ENCODE measurements at regions not wholly inside any gene's neighbourhood (a gene's known extent, or its start where the extent isn't known, plus 50 kb on each side); places are given as distances from the start of the nearest gene placed in this dataset.

DNA sequence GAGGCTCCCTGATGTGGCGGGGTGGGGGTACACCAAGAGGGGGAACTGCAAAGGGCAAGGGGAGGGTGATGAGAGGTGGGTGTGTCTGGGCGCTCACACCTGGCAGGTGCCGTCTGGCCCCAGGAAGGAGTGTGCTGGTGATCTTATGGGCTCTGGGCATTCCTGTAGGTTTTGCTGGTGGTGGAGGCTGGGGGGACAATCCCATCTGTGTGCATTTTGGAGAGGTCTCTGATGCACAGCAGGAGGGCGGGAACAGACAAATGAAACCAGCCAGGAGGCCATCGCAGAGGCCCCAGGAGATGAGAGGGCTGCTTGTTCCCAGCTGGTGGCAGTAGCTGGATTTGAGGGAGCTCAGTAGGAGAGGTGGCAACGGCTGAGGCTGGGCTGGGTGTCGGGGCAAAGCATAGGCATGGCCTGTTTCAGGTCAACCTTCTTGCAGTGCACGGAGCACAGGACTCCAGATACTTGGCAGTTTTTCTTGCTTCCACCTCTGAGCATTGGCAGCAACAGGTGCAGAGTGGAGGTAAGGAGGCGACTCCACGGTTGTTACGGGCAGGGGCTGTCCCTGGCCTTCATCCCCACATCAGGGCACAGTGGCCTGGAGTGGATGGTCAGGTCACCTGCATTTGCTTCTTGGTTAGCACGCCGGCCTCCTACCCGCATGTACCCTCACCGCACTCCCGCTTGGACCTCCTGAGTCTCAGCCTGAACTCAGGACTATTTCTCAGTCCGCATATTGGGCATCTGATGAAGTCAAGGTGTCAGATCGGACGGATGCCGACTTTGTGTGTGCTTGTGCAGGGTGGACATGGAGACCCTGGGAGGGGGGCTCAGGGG lies 194.2 kb upstream of the HDAC4 start:
- no peak for TF ChIP-seq TAF1 (conservative IDR thresholded peaks at IDR 0.05)
- TF ChIP-seq CTCF (IDR thresholded peaks at IDR 0.05; ENCODE audit: low read depth, low read length, missing input control), result no peak
- TF ChIP-seq, protein P1, sequence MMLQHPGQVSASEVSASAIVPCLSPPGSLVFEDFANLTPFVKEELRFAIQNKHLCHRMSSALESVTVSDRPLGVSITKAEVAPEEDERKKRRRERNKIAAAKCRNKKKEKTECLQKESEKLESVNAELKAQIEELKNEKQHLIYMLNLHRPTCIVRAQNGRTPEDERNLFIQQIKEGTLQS (IDR thresholded peaks at IDR 0.05), result no peak
- no peak for TF ChIP-seq RAD21 (IDR thresholded peaks at IDR 0.05)
- TF ChIP-seq MAX (IDR thresholded peaks at IDR 0.05), result no peak
- TF ChIP-seq GABPA (IDR thresholded peaks at IDR 0.05 in 1 of 2, conservative IDR thresholded peaks at IDR 0.05 in 1 of 2), result no peak
- no peak for TF ChIP-seq SP1 (IDR thresholded peaks at IDR 0.05)
- TF ChIP-seq YY1 (IDR thresholded peaks at IDR 0.05), result no peak
- no peak for TF ChIP-seq JUND (IDR thresholded peaks at IDR 0.05)
- TF ChIP-seq, protein P2, sequence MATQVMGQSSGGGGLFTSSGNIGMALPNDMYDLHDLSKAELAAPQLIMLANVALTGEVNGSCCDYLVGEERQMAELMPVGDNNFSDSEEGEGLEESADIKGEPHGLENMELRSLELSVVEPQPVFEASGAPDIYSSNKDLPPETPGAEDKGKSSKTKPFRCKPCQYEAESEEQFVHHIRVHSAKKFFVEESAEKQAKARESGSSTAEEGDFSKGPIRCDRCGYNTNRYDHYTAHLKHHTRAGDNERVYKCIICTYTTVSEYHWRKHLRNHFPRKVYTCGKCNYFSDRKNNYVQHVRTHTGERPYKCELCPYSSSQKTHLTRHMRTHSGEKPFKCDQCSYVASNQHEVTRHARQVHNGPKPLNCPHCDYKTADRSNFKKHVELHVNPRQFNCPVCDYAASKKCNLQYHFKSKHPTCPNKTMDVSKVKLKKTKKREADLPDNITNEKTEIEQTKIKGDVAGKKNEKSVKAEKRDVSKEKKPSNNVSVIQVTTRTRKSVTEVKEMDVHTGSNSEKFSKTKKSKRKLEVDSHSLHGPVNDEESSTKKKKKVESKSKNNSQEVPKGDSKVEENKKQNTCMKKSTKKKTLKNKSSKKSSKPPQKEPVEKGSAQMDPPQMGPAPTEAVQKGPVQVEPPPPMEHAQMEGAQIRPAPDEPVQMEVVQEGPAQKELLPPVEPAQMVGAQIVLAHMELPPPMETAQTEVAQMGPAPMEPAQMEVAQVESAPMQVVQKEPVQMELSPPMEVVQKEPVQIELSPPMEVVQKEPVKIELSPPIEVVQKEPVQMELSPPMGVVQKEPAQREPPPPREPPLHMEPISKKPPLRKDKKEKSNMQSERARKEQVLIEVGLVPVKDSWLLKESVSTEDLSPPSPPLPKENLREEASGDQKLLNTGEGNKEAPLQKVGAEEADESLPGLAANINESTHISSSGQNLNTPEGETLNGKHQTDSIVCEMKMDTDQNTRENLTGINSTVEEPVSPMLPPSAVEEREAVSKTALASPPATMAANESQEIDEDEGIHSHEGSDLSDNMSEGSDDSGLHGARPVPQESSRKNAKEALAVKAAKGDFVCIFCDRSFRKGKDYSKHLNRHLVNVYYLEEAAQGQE (IDR thresholded peaks at IDR 0.05), result no peak
- TF ChIP-seq, protein P3, sequence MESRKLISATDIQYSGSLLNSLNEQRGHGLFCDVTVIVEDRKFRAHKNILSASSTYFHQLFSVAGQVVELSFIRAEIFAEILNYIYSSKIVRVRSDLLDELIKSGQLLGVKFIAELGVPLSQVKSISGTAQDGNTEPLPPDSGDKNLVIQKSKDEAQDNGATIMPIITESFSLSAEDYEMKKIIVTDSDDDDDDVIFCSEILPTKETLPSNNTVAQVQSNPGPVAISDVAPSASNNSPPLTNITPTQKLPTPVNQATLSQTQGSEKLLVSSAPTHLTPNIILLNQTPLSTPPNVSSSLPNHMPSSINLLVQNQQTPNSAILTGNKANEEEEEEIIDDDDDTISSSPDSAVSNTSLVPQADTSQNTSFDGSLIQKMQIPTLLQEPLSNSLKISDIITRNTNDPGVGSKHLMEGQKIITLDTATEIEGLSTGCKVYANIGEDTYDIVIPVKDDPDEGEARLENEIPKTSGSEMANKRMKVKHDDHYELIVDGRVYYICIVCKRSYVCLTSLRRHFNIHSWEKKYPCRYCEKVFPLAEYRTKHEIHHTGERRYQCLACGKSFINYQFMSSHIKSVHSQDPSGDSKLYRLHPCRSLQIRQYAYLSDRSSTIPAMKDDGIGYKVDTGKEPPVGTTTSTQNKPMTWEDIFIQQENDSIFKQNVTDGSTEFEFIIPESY (IDR thresholded peaks at IDR 0.05), result no peak

All from liver (tissue), 3 donors.